ENCODE measurements at regions not wholly inside any gene's neighbourhood (a gene's known extent, or its start where the extent isn't known, plus 50 kb on each side); places are given as distances from the start of the nearest gene placed in this dataset.
"Not testable (repeated sequence)": the region's sequence is repeated elsewhere in the genome, so short reads cannot be mapped to it uniquely, and the experiment has no call there.

DNA sequence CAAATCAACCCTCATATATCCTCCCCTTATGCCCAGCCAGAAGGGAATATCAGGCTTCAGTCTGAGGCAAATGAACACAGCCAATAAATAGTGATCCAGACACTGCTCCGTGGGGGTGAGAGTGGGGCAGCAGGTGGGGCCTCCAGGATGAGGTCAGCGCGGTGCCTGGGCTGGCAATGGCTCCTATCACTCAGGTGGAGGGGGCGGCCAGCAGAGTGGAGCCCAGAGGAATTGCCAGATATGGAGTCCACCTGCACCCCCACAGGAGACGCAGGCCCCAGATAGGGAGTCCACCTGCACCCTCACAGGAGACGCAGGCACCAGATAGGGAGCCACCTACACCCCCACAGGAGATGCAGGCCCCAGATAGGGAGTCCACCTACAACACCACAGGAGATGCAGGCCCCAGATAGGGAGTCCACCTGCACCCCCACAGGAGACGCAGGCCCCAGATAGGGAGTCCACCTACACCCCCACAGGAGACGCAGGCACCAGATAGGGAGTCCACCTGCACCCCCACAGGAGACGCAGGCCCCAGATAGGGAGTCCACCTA is 78.0 kb upstream of the PPP2R2D start:
- Histone ChIP-seq H3K4me3 (ENCODE audit: low read depth, low read length) (no peak overlapping the region), H3K36me3 (ENCODE audit: control insufficient read depth, insufficient read depth, low read length) (no peaks in the 10 kb centered on the region), H3K27me3 (ENCODE audit: control insufficient read depth, insufficient read depth, low read length) (peaks cover 8% of the 10 kb centered on the region)
- DNase-seq (ENCODE audit: low read depth) = no peak
- TF ChIP-seq, protein P1, sequence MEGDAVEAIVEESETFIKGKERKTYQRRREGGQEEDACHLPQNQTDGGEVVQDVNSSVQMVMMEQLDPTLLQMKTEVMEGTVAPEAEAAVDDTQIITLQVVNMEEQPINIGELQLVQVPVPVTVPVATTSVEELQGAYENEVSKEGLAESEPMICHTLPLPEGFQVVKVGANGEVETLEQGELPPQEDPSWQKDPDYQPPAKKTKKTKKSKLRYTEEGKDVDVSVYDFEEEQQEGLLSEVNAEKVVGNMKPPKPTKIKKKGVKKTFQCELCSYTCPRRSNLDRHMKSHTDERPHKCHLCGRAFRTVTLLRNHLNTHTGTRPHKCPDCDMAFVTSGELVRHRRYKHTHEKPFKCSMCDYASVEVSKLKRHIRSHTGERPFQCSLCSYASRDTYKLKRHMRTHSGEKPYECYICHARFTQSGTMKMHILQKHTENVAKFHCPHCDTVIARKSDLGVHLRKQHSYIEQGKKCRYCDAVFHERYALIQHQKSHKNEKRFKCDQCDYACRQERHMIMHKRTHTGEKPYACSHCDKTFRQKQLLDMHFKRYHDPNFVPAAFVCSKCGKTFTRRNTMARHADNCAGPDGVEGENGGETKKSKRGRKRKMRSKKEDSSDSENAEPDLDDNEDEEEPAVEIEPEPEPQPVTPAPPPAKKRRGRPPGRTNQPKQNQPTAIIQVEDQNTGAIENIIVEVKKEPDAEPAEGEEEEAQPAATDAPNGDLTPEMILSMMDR (IDR thresholded peaks at IDR 0.05; ENCODE audit: insufficient read depth, low read length, poor library complexity, severe bottlenecking) = no peak

DNA sequence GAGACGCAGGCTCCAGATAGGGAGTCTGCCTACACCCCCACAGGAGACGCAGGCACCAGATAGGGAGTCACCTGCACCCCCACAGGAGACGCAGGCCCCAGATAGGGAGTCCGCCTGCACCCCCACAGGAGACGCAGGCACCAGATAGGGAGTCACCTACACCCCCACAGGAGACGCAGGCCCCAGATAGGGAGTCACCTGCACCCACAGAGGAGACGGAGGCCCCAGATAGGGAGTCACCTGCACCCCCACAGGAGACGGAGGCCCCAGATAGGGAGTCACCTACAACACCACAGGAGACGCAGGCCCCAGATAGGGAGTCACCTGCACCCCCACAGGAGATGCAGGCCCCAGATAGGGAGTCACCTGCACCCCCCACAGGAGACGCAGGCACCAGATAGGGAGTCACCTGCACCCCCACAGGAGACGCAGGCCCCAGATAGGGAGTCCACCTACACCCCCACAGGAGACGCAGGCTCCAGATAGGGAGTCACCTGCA is 77.2 kb upstream of the PPP2R2D start:
- not testable (repeated sequence) for DNase-seq (ENCODE audit: low read depth); H3K4me3 ChIP-seq (ENCODE audit: low read depth, low read length); H3K36me3 ChIP-seq (ENCODE audit: control insufficient read depth, insufficient read depth, low read length); H3K27me3 ChIP-seq (ENCODE audit: control insufficient read depth, insufficient read depth, low read length)

DNA sequence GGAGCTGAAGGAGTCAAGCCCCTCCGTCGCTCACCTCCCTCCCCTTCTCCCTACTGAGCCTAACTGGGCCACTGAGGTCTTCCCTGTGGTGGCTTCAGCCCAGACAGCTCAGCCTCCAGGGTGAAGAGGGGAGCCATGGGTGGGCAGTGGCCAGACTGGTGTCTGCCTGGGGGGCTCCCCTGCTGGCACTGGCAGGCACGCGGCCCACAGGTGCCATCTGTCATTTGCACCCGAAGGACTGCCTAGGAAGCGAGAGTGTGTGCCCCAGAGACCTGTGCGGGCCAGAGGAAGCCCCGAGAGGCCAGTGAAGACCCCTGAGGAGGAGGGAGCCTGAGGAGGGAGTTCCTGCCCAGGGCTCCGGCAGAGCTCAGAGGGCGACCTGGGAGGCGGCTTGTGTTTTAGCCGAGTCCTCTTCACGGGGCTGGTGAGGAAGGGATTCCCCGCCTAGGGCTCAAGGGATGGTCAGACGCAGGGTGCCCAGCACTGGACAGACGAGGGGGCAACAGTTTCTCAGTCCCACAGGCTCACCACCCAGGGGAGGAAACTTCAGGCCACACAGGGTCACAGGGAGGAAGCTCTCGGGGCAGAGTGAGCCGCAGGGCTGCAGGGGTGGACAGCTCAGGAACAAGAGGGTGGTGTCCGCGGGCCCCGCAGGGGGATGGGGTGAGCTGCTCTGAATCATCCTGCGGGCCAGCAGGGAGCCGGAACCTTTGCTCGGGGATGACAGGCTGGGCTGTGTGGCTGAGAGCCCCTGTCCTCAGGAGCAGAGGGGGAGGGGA is 76.2 kb upstream of the PPP2R2D start:
- TF ChIP-seq, protein P1 (IDR thresholded peaks at IDR 0.05; ENCODE audit: insufficient read depth, low read length, poor library complexity, severe bottlenecking) = no peak
- DNase-seq (ENCODE audit: low read depth) = no peak
- H3K36me3 ChIP-seq (ENCODE audit: control insufficient read depth, insufficient read depth, low read length) = no peaks in the 10 kb centered on the region
- no peak overlapping the region for H3K4me3 ChIP-seq (ENCODE audit: low read depth, low read length)
- H3K27me3 ChIP-seq (ENCODE audit: control insufficient read depth, insufficient read depth, low read length) = peaks cover 2% of the 10 kb centered on the region

DNA sequence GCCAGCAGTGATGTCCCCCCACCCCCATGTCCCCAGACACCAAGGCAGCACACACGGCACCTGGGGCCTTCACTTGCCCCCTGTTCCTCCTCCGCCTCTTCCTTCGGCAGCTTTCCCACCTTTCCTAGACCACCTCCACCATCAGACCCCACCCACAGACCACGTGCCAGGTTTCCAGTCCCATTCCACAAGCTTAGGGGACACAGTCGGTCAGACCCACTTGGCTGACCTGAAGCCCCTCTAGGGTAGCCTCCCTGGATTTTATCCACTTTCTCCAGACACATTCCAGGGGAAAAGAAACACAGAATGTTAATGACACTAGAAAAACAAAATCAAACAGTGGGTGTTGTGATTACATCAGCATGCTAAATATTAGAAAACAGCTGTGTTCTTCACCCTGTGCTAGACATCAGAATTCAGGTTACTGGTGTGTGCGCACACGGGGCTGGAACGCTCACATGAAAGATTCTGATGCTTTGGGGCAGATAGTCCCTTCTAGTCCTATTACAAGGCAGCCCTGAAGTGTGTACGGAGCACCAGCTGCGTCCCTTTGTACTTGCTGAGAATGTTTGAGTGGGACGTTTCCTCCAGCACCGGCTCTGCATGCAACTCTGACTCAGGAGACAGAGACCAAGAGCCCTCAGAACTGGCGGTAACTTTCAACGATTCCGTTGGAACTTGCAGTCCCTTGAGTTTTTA is 75.5 kb upstream of the PPP2R2D start:
- peaks cover 2% of the 10 kb centered on the region for H3K27me3 ChIP-seq (ENCODE audit: control insufficient read depth, insufficient read depth, low read length)
- no peaks in the 10 kb centered on the region for H3K36me3 ChIP-seq (ENCODE audit: control insufficient read depth, insufficient read depth, low read length)
- H3K4me3 ChIP-seq (ENCODE audit: low read depth, low read length) = no peak overlapping the region
- no peak for DNase-seq (ENCODE audit: low read depth)
- TF ChIP-seq, protein P1 (IDR thresholded peaks at IDR 0.05; ENCODE audit: insufficient read depth, low read length, poor library complexity, severe bottlenecking) = no peak

DNA sequence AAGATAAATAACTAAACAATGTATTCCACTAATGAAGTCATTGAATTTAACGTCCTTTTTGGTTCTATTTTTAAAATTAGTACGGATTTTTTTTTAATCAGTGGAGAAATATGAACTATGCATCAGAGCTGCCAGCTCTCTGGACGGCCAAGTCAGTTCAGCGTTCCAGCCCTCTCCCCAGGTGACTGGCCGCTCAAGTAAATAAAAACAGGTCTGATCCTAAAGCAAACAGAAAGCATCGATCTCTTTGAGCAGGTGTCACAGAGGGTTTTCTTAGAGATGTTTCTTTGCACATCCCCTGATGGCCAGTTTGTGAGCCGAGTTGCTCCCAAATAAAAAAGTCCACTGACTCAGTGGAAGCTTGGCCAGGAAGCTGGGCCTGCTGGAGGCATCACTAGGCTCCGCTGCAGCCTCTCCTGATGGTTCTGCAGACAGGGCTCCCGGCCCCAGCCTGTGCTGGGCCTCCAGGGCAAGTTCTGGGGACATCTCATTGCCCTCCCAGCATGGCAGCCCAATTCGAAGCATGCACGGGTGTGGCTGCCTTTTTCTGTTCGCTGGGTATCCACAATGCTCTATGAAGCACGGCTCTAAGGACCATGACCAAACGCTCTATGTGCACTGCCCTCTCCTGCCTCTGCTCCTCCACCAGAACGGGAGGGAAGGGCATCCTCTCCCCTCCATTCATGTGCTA is 74.7 kb upstream of the PPP2R2D start:
- no peaks in the 10 kb centered on the region for H3K36me3 ChIP-seq (ENCODE audit: control insufficient read depth, insufficient read depth, low read length)
- TF ChIP-seq, protein P1 (IDR thresholded peaks at IDR 0.05; ENCODE audit: insufficient read depth, low read length, poor library complexity, severe bottlenecking) = no peak
- H3K27me3 ChIP-seq (ENCODE audit: control insufficient read depth, insufficient read depth, low read length) = peaks cover 2% of the 10 kb centered on the region
- DNase-seq (ENCODE audit: low read depth) = no peak
- no peak overlapping the region for H3K4me3 ChIP-seq (ENCODE audit: low read depth, low read length)

Data from kidney epithelial cell (primary cell).